MV-4-11 (cell line): ENCODE measurements at regions not wholly inside any gene's neighbourhood (a gene's known extent, or its start where the extent isn't known, plus 50 kb on each side); places are given as distances from the start of the nearest gene placed in this dataset.

Experiments used
- DNase-seq: peaks from one replicate; lab custom pipeline; 2025; lab: John Stamatoyannopoulos, UW

DNA sequence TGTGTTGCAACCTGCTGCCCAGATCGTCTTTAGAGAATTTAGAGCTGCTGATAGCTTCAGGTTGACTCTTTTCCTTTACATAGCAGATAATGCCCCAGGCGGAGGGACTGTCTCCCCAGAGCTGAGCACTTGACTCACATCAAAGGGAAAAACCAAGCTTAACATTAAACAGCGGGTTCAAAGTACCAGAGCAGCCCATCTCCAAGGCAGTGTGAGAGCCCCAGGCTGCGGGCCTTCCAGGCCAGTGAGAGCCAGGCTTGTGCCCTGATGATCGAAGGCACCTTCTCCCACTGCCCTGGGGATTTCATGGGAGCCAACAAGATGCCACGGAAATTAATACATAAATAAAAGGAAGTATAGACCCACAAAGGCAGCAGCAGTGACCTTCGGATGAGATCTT is 275.6 kb downstream of the XXYLT1 start:
- DNase-seq, result no peak

DNA sequence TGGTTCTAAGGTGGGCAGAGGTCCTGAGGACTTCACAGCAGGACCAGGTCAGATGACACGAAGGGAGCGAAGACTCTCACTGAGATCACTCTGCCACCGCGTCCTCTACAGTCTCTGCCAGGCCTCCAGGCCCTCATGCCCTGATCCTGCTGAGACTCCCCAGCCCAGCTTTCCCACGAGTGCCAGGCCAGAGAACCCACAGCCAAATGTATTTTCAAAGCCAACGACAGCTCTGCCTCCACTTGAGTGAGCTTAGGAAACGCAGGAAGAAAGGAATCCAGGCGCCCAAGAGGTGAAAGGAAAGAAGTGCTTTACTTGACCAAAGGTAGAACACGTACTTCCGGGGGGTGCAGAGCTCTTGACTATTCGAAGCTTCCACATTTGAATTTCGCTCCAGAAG is 275.0 kb downstream of the XXYLT1 start:
- DNase-seq, result no peak

DNA sequence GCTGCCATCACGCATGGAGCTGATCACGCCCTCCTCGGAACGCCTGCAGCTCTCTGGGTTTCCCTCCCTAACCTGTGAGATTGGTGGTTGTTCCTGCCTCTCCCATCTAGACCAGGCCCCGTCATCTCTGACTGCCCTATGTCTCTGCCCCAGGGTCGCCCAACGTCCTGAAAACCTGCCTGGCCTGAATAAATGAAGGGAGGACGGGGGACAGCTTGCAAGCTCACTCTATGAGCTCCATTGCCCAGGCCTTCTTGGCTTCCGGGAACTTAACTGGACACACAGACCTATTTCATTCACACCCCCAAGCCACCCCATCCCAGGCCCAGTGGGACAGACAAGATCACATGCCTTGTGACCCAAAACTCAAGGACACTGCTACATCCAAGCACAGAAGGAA is 274.2 kb downstream of the XXYLT1 start:
- DNase-seq, result no peak

DNA sequence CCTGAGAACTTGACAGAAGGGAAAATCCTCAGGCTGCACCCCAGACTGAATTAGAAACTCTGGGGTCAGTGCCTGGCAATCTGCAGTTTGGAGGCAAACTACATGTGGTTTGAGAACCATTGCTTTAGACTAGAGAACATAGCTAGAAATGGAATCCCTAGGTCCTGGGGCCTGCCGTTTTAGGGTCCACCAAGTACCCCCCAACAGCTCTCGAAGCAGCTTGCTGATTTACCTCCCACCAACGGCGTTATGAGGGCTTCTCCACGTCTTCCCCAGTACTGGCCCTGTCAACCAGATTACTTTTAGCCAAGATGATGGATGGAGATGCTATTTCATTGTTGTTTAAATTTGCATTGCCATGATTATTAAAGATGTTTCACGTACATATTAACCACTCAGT is 272.5 kb downstream of the XXYLT1 start:
- DNase-seq, result no peak

DNA sequence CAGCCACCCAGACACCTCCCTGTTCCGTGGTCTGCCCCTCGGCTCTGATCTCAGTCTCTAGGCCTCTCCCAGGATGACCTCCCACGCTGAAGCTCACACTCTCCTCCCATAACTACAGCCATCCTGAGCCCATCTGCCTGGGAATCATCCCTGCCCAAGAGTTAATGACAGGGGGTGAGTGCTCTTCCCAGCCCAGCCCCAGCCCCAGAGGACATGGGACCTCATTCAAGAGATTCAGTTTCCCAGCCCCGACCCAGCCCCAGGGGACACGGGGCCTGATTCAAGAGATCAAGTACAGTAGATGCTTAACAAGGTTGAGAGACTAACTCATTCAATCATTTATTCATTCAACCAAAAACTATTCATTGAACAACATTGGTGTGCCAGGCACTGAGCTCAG is 272.0 kb downstream of the XXYLT1 start:
- DNase-seq, result no peak

DNA sequence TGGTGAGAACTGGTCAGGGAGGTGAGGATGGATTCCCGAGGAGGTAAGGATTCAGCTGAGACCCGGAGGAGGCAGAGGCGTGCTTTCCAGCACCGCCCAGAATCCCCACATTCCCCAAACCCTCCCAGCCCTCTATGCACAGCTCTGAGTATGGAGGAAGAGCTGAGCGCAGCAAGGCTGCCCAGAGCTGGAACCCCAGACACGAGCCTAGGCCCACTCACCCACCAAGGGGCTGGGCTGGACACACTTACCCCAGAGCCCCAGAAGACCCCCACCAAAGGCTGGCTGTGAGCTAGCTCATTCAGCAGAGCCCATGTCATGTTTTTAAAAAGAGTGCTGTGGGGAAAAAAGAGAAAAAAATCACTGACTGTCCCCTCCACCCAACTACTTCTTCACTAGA is 271.5 kb downstream of the XXYLT1 start:
- DNase-seq, result no peak

DNA sequence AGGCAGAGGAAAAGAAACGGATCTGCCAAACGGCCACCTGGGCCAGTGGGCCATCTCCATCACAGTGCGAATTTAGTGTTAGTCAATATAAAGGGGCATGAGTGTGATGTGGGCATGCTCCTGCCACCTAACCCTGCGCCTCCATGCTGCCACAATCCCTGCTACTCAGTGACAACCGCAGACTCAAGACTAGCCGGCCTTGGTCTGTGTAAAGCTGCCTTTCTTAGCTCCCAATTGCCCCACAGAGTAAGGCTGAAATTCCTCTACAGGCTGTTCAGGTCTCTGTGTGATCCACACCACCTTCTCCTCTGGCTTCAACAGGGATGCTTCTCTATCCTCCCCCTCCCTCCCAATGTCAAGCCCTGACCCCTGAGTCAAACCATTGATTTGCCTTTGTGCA is 269.7 kb downstream of the XXYLT1 start:
- DNase-seq, result no peak

DNA sequence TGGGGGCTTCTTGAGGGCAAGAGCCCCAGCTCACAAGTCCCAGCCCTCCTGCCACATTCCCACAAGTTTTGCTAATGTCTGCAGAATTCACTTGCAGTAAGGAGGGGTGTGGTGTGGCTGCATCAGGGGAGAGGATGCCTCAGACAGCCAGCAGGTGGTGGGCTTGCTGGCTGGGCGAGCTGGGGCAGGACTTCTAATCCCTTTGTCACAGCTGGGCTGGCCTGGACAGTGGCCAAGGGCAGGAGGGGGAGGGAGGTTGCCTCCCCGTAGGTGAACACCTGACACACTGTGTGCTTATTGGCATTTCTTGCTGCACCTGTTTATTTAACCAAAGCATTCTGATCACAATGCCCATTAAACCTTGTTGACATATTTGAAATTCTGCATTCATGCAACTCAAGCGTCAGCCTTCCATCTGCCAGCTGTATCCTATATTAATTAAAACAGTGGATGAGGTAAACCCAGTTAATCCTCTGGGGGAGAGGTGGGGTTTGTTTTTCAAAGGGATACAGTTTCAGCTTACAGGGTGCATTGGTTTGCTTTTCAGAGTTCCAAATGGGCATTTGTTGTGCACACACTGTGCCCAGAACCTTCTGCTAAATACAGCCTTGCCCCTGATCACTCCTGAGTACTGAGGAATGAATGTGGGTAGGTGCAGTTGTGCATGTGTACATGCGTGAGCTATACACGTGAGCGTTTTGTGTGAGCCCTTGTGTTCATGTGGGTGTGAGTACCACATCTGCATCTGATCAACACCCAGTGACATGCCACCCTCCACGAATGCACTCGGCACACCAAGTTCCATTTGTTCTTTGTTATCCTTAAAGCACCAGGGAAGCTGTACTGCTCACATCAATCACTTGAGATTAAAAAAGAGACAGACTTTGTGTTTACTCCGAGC is 268.7 kb downstream of the XXYLT1 start:
- peak; percentile 70 for DNase-seq

DNA sequence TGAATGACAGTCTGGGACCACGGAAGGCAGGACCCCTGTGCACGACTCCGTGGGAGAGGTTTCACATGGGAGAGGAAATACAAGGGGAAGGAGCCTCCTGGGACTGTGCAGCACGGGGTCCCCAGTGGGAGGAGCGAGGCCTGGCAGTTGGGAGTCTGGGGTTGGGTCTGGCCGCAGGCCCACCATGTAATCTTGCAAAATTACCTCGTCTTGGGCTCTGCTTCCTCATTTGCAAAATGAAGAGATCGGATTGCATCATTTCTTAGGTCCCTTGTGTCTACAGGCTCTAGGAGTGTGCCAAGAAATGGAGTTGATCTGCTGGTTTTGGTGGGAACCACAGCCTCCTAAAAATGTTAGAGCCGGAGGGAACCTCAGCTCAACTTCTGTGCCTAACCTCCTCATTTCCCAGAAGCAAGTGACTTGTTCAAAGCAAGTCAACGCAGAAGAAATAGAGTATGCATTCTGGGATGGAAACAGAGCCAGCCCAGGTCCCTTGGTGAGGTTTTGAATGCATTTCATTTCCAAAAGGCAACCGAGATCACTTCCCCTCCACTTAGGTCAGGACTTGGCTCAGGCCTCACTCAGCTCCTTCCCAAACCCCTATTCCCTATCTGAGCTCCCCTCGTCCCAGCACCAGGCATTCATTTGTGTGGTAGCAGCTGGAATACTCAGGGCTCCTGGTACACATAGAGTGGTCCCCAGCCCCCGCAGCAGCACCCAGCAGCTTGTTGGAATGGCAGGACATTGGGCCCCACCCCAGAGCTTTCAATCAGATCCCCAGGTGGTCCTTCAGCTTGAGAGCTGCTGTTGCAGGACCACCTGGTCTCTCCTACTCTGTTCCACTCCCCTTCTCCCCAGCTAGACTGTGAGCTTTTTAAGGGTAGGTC is 267.7 kb downstream of the XXYLT1 start:
- DNase-seq, result peak; percentile 100

DNA sequence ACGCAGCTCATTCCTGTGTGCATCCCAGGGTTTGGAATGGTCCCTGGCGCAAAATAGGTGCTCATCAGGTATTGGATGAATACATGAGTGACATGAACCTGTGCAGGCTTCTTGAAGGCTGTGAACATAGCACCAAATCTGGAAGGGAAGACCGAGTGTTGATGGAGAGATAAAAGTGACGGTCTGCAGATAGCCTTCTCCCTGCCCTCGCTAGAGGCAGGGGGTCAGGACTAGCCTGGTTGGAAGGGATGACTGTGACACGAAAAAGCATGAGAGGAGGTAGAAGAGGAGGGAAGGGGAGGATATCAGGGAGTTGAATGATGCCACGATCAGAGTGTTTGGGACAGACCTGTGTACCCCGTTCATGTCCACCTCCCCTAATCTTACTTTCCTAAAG is 267.1 kb downstream of the XXYLT1 start:
- no peak for DNase-seq

DNA sequence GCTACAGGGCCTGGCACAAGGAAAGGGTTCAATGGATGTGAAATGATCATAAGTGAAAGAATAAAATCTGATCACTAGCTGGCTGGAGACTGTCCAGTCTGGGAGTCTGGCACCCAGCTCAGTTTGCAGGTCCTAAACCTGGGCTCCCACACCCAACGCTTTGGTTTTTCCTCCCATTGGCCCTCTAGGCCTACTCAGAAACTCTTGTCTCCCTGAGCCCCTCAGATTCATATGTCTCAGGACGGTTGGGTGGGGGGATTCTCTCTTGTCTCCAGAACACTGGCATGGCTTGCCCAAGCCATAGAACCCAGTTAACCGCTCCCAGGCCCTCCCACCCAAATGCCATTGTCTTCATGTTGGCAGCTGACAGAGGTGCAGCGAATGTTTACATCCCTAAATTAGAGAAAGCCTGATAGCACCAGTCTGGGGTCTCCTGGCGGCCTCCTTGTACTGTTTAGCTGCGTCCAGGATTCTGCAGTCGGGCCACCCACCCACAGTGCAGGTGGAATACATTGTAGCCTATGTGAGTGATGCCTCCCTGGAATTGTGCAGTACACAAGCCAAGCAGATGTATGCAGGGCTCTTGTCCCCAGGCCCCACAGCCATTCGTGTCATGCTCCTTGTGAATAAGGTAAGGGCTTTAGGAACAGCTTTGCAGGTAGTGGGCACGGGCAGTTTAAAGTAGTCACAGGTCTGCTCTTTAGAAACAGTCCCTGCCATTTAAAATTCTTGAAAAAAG is 266.3 kb downstream of the XXYLT1 start:
- no peak for DNase-seq

DNA sequence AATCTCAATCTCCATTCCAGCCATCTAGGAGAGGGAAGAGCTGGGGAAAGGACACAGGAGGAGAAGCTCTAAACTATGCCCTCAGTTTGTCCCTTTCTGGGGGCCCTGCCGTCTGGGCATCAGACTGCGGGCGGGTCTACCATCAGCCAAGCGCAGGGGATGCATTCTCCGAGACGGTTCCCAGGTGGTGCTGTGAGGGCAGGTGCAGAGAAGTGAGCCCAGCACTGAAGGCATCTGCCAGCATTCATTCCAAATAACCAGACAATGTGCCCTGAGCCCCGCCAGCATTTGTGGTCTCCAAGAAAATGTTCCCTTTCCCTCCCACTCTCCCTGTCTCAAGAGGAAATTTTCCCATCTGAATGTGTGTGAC is 265.7 kb downstream of the XXYLT1 start:
- no peak for DNase-seq

DNA sequence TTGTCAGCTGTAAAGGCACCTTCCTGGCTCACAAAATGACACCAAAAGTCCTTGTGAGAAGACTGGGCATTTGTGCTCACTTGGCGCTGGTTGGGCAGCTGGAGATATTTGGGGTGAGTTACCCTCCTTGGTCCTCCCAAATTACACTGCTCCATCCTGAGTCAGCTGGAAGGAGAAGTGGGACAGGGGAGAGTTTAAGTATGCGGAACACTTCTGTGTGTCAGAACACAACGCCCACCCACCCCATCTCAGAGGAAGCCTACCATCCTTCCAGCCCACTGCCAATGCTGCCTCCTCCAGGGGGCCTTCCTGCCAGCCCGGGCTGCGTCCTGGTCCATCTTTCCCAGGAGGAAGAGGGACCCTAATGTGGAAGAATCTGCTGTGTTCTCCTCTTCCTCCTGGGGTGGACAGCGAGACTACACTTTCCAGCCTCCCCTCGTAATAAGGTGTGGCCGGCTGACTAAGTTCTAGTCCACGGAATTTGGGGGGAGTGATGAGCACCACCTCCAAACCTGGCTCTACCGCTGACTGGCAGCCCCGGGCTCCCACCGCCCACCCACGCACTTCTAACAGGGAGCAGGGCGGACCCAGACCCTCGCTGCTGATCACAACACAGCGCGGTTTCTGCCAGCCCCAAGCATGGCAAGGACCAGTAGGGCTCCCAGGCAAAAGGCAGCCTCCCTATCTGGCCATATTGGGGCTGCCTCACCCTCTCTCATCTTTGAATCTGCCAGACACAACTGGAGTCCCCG is 265.0 kb downstream of the XXYLT1 start:
- no peak for DNase-seq

DNA sequence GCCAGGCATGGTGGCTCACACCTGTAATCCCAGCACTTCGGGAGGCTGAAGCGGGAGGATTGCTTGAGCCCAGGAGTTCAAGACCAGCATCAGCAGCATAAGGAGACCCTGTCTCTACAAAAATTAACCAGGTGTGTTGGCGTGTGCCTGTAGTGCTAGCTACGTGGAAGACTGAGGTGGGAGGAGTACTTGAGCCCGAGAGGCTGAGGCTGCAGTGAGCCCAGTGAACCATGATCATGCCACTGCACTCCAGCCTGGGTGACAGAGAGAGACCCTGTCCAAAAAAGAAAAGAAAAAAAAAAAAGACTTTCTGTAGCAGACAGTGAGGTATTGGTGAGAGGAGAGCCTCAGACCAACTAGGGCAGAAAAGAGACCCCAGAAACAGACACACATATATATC is 263.8 kb downstream of the XXYLT1 start:
- no peak for DNase-seq

DNA sequence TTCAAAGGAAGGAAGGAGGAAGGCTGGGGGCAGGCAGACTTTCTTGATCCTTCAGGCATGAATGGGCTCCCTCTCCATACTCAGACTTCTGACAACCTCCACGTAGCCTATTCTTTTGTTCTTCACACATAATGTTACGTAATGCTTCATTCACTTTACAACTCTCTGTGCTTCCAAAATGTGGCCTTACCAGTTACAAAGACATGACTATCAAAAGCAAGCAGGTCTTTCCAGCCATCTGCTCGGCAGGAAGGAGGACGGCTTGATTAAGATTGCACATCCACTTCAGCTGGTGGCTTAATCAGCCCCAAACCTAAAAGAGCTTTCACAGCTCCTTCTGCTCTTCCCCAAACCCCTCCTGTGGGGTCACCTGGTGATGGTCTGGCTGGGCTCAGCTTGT is 263.2 kb downstream of the XXYLT1 start:
- peak; percentile 68 for DNase-seq

DNA sequence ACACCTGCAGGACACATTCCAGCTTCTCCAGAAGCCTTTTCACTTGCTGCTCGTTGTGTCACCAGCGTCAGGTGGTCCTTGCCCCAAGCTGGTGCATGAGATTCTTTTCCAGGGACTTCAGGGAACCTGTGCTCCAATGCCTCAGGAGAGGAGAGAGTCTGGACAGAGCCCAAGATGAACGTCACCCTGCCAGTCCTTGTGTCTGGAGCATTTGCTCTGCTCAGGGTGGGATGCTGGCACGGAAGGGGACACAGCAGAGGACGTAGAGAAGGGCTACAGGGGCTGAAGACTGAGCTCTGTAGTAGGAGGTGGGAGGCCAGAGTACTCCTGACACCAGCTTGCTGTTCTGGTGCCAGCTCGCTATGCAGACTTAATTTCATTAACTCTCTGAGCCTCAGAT is 262.1 kb downstream of the XXYLT1 start:
- DNase-seq, result no peak

DNA sequence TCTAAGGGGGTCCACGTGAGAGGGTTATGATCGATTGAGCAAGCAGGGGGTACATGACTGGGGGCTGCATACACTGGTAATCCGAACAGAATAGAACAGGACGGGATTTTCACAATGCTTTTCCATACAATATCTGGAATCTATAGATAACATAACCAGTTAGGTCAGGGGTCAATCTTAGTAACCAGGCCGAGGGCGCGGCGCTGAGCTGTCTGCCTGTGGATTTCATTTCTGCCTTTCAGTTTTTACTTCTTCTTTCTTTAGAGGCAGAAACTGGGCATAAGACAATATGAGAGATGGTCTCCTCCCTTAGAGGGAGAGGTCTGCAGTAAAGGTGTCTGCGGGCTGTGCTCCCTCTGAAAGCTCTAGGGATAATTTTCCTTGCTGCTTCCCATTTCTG is 261.3 kb downstream of the XXYLT1 start:
- peak; percentile 82 for DNase-seq

DNA sequence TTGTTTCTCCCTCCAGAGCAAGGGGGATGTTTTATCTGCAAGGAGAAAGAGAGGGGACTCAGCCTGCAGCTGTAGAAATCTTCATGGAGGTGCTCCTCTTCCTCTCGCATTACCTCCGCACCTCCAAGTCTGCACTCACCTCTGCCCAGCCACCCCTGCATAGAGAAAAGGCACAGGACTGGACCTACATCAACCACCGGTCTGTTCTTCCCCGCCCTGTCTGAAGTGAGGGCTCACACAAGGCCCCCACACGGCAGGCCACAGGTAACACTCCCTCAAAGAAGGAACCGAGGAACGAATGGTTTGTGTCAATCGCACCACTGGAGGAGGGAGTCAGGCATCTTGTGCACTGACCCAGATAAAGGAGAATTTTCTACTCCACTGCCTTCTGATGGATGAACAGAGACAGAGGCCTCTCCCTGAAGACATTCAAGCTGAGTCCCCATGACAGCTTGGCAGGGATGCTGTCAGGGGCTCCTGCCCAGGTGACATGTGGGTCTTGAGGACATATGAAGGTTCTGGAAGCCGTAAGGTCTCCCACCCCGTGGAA is 260.3 kb downstream of the XXYLT1 start:
- no peak for DNase-seq

DNA sequence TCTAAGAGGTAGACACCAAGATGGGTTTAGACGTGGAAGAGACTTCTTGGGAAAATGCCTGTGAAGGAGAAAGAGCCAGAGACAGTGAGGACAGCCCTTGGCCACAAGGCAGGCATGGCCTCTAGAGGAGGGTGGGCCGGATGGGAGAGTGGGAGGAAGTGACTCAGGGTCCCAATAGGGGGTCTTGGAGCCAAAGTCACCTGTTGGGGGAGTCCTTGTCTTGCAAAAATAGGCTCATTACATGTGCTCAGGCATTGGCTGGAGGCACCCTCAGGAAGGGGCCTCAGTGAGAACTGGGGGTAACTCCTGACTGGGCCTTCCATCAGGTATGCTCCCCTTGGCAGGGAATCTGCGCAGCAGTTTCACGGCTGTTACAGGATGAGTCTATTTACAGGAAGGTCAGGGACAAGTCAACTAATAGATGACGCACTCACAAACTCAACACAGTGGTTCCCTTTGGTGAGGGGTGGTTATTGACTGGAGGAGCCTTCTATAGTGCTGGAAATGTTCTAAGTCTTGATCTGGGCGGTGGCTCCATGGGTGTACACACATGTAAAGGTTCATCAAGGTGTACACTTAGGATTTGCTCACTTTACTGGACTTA is 259.6 kb downstream of the XXYLT1 start:
- DNase-seq, result no peak

DNA sequence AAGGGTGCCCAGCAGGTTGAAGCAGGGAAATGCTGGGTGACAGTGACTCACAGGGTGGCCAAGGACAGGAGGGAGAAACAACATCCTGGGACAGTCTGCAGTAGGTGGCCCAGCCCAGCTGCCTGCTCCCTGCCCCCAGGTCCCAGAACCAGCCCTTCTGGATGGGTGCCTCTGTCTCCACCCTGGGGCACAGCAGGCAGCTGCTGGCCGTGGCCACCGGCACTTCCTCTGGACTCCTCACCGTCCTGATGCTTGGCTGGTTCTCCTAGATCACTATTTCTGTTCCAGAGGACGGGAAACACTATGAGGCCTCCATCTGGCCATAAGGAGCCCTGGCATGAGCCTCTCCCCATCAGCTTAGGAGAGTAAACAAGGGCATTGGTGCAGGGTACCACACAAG is 258.9 kb downstream of the XXYLT1 start:
- no peak for DNase-seq

DNA sequence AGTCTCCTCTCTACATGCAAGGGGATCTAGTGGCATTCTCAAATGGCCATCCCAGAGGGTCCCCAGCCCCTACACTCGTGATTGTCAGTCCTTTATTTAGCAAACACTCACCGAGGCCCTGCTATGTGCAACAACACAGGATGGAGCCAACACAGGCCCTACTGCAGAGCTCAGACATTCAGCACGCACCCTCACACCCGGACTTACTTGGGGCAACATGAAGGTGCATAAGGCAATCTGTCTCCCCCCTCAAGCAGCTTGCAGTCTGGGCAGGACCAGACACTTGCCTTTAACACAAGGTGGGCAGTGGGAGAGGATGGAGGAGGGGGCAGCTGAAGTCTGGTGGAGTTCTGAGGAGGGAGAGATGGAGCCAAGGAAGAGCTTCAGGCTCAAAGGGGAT is 258.4 kb downstream of the XXYLT1 start:
- no peak for DNase-seq
